ENCODE measurements at regions not wholly inside any gene's neighbourhood (a gene's known extent, or its start where the extent isn't known, plus 50 kb on each side); places are given as distances from the start of the nearest gene placed in this dataset.

DNA sequence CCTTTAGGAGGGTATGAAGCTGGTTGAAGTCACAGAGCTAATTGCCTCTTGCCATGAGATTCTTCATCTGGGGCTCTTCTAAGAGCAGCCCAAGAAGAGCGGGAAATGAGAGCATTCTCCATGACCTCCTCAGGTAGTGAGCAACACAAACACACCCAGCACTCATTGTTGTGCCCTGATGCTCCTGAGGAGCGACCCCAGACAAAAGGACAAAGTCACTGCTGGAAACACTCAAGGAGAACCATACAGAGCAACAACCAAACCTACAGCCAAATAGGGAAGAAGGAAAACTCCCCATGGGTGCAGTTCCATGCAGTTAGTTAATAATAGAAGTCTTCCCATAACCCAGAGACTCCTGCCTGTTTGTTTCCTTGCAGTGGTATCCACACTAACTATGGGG is 426.0 kb upstream of the CRIM1 start:
- no CpG with 5 or more reads among the region's 2 CpGs for WGBS (ENCODE audit: insufficient coverage)
- TF ChIP-seq, protein P1, sequence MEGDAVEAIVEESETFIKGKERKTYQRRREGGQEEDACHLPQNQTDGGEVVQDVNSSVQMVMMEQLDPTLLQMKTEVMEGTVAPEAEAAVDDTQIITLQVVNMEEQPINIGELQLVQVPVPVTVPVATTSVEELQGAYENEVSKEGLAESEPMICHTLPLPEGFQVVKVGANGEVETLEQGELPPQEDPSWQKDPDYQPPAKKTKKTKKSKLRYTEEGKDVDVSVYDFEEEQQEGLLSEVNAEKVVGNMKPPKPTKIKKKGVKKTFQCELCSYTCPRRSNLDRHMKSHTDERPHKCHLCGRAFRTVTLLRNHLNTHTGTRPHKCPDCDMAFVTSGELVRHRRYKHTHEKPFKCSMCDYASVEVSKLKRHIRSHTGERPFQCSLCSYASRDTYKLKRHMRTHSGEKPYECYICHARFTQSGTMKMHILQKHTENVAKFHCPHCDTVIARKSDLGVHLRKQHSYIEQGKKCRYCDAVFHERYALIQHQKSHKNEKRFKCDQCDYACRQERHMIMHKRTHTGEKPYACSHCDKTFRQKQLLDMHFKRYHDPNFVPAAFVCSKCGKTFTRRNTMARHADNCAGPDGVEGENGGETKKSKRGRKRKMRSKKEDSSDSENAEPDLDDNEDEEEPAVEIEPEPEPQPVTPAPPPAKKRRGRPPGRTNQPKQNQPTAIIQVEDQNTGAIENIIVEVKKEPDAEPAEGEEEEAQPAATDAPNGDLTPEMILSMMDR (IDR thresholded peaks at IDR 0.05): no peak
- no peak for DNase-seq

DNA sequence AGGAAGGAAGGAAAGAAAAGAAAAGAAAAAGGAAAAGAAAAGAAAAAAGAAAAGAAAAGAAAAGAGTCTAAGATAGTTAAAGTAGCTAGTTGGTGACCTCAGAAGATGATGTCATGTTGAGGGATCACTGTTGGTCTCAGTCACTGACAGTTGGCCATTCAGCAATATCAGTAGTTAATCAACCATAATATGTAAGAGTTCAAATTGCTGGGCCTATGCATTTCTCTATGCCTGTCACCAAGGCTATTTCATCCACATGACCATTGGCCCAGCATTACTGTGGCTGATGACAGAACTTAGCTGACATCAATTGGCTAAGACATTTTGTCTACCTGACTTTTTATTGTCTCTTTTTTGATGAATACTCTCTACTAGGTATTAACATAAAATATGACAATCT is 435.5 kb upstream of the CRIM1 start:
- no peaks in the 10 kb centered on the region for H3K79me2 ChIP-seq (ENCODE audit: insufficient read depth, low read length)
- intact Hi-C loops (cut with micrococcal nuclease): no loop called here
- no peaks in the 10 kb centered on the region for H3K4me1 ChIP-seq (ENCODE audit: control insufficient read depth in 1 of 2, insufficient read depth in 2 of 2, low read length in 2 of 2)
- Mint-ChIP-seq H3K4me3 (no peak overlapping the region), H3K4me1 (no peaks in the 10 kb centered on the region), H3K9me3 (peaks cover 0 to 8% (median 3%) of the 10 kb centered on the region in 7 donors), H3K27me3 (ENCODE audit: low read depth in 3 of 3) (no peaks in the 10 kb centered on the region), H3K27ac (no peak overlapping the region), H3K36me3 (no peaks in the 10 kb centered on the region)
- H3K9me3 ChIP-seq (replicated peaks in 1 of 2; ENCODE audit: control insufficient read depth in 1 of 2, insufficient read depth in 1 of 2, low read length in 2 of 2): peaks cover 0 to 2% of the 10 kb centered on the region in 2 donors
- H2AFZ ChIP-seq (ENCODE audit: insufficient read depth, low read depth, low read length, poor library complexity, severe bottlenecking): no peak overlapping the region
- H4K20me1 ChIP-seq (ENCODE audit: insufficient read depth, low read length): no peaks in the 10 kb centered on the region
- H3K4me3 ChIP-seq (replicated peaks in 1 of 3; ENCODE audit: low read depth in 2 of 3, low read length in 3 of 3): no peak overlapping the region
- no peaks in the 10 kb centered on the region for H3K36me3 ChIP-seq (replicated peaks in 1 of 2; ENCODE audit: control insufficient read depth in 1 of 2, insufficient read depth in 2 of 2, low read length in 2 of 2)
- H3K4me2 ChIP-seq (replicated peaks; ENCODE audit: extremely low read depth, low read length, poor library complexity, severe bottlenecking): no peak overlapping the region
- no peak overlapping the region for H3K27ac ChIP-seq (ENCODE audit: low read depth in 1 of 2, low read length in 2 of 2)
- H3K27me3 ChIP-seq (ENCODE audit: control insufficient read depth in 2 of 2, insufficient read depth in 2 of 2, low read length in 2 of 2): no peaks in the 10 kb centered on the region
- no peak for DNase-seq
- TF ChIP-seq, protein P1 (IDR thresholded peaks at IDR 0.05): no peak
- no peak overlapping the region for H3K9ac ChIP-seq (ENCODE audit: insufficient read depth, low read length, poor library complexity, severe bottlenecking)

More for the DNA sequence above, 426.0 kb upstream of the CRIM1 start:
- H3K27me3 ChIP-seq (ENCODE audit: control insufficient read depth in 2 of 2, insufficient read depth in 2 of 2, low read length in 2 of 2): no peaks in the 10 kb centered on the region
- no peak overlapping the region for H3K9ac ChIP-seq (ENCODE audit: insufficient read depth, low read length, poor library complexity, severe bottlenecking)
- intact Hi-C loops (cut with micrococcal nuclease): no loop called here
- H3K4me3 ChIP-seq (replicated peaks in 1 of 3; ENCODE audit: low read depth in 2 of 3, low read length in 3 of 3): no peak overlapping the region
- H3K27ac ChIP-seq (ENCODE audit: low read depth in 1 of 2, low read length in 2 of 2): no peak overlapping the region
- no peak overlapping the region for H3K4me2 ChIP-seq (replicated peaks; ENCODE audit: extremely low read depth, low read length, poor library complexity, severe bottlenecking)
- no peaks in the 10 kb centered on the region for H3K36me3 ChIP-seq (replicated peaks in 1 of 2; ENCODE audit: control insufficient read depth in 1 of 2, insufficient read depth in 2 of 2, low read length in 2 of 2)
- H2AFZ ChIP-seq (ENCODE audit: insufficient read depth, low read depth, low read length, poor library complexity, severe bottlenecking): no peak overlapping the region
- Mint-ChIP-seq H3K4me3 (no peak overlapping the region), H3K27me3 (ENCODE audit: low read depth in 3 of 3) (peaks cover 0 to 2% (median 1%) of the 10 kb centered on the region in 3 donors), H3K4me1 (no peaks in the 10 kb centered on the region), H3K9me3 (peaks cover 0 to 3% (median 0%) of the 10 kb centered on the region in 7 donors), H3K36me3 (no peaks in the 10 kb centered on the region), H3K27ac (no peak overlapping the region)
- H3K4me1 ChIP-seq (ENCODE audit: control insufficient read depth in 1 of 2, insufficient read depth in 2 of 2, low read length in 2 of 2): no peaks in the 10 kb centered on the region
- no peaks in the 10 kb centered on the region for H3K79me2 ChIP-seq (ENCODE audit: insufficient read depth, low read length)
- H4K20me1 ChIP-seq (ENCODE audit: insufficient read depth, low read length): no peaks in the 10 kb centered on the region
- no peaks in the 10 kb centered on the region for H3K9me3 ChIP-seq (replicated peaks in 1 of 2; ENCODE audit: control insufficient read depth in 1 of 2, insufficient read depth in 1 of 2, low read length in 2 of 2)

Data from CD14-positive monocyte (primary cell).